HG03025 (cell line): ENCODE measurements at regions not wholly inside any gene's neighbourhood (a gene's known extent, or its start where the extent isn't known, plus 50 kb on each side); places are given as distances from the start of the nearest gene placed in this dataset.

Experiments used
- ATAC-seq: cut with Tn5 transposase; IDR thresholded peaks from one replicate; pipeline ENCODE4 v1.9.1; 2021; ENCODE audit warnings: mild to moderate bottlenecking, moderate library complexity; ENCODE audit not compliant: unreplicated experiment, low FRiP score

GRCh38 chr5:103851091-103851490 lies 288.5 kb upstream of the NUDT12 start:
- ATAC-seq: no peak

- peak; percentile 49 for ATAC-seq
Observed at GRCh38 chr5:103849934-103850333, 287.3 kb upstream of the NUDT12 start.

GRCh38 chr5:103847060-103847459 lies 284.5 kb upstream of the NUDT12 start:
- ATAC-seq: no peak

GRCh38 chr5:103842936-103843335 lies 280.3 kb upstream of the NUDT12 start:
- ATAC-seq: no peak

- no peak for ATAC-seq
Observed at GRCh38 chr5:103840600-103840999, 278.0 kb upstream of the NUDT12 start.

GRCh38 chr5:103834216-103834615 lies 271.6 kb upstream of the NUDT12 start:
- ATAC-seq: no peak

GRCh38 chr5:103829585-103829984 lies 267.0 kb upstream of the NUDT12 start:
- ATAC-seq: no peak

- no peak for ATAC-seq
Observed at GRCh38 chr5:103827976-103828375, 265.4 kb upstream of the NUDT12 start.

GRCh38 chr5:103821361-103821760 lies 258.8 kb upstream of the NUDT12 start:
- ATAC-seq: no peak

GRCh38 chr5:103808464-103809106 lies 246.0 kb upstream of the NUDT12 start:
- peak; percentile 90 for ATAC-seq

- no peak for ATAC-seq
Observed at GRCh38 chr5:103804711-103805110, 242.1 kb upstream of the NUDT12 start.

- no peak for ATAC-seq
Observed at GRCh38 chr5:103801681-103802080, 239.1 kb upstream of the NUDT12 start.

GRCh38 chr5:103800741-103801495 lies 238.3 kb upstream of the NUDT12 start:
- no peak for ATAC-seq

GRCh38 chr5:103793595-103794182 lies 231.1 kb upstream of the NUDT12 start:
- no peak for ATAC-seq

- ATAC-seq: no peak
Observed at GRCh38 chr5:103785569-103785968, 223.0 kb upstream of the NUDT12 start.

GRCh38 chr5:103783669-103784068 lies 221.1 kb upstream of the NUDT12 start:
- ATAC-seq: no peak

- ATAC-seq: no peak
Observed at GRCh38 chr5:103780794-103781193, 218.2 kb upstream of the NUDT12 start.

- ATAC-seq: no peak
Observed at GRCh38 chr5:103774721-103775120, 212.1 kb upstream of the NUDT12 start.

- no peak for ATAC-seq
Observed at GRCh38 chr5:103772248-103772647, 209.7 kb upstream of the NUDT12 start.

- ATAC-seq: no peak
Observed at GRCh38 chr5:103764403-103764802, 201.8 kb upstream of the NUDT12 start.

GRCh38 chr5:103758996-103759395 lies 196.4 kb upstream of the NUDT12 start:
- no peak for ATAC-seq

GRCh38 chr5:103755974-103756373 lies 193.4 kb upstream of the NUDT12 start:
- no peak for ATAC-seq
